HG03354 (cell line): ENCODE measurements at regions not wholly inside any gene's neighbourhood (a gene's known extent, or its start where the extent isn't known, plus 50 kb on each side); places are given as distances from the start of the nearest gene placed in this dataset.

Experiments
- ATAC-seq: cut with Tn5 transposase; IDR thresholded peaks from one replicate; pipeline ENCODE4 v1.9.1; 2021; ENCODE audit warnings: mild to moderate bottlenecking; ENCODE audit not compliant: unreplicated experiment, poor library complexity, severe bottlenecking

GRCh38 chr1:96360036-96360795, 361.4 kb upstream of the PTBP2 start:
- no peak for ATAC-seq

- no peak for ATAC-seq
Observed at GRCh38 chr1:96361271-96361856, 360.2 kb upstream of the PTBP2 start.

GRCh38 chr1:96361961-96362360, 359.6 kb upstream of the PTBP2 start:
- ATAC-seq, result no peak

GRCh38 chr1:96362623-96363022, 359.0 kb upstream of the PTBP2 start:
- peak; percentile 76 for ATAC-seq

- no peak for ATAC-seq
Observed at GRCh38 chr1:96363826-96364225, 357.8 kb upstream of the PTBP2 start.

- no peak for ATAC-seq
Observed at GRCh38 chr1:96364576-96364975, 357.0 kb upstream of the PTBP2 start.

- no peak for ATAC-seq
Observed at GRCh38 chr1:96365076-96365475, 356.5 kb upstream of the PTBP2 start.

- no peak for ATAC-seq
Observed at GRCh38 chr1:96365596-96366390, 355.8 kb upstream of the PTBP2 start.

GRCh38 chr1:96366516-96366915, 355.1 kb upstream of the PTBP2 start:
- ATAC-seq, result no peak

GRCh38 chr1:96367791-96368190, 353.8 kb upstream of the PTBP2 start:
- no peak for ATAC-seq

- ATAC-seq, result no peak
Observed at GRCh38 chr1:96370757-96371156, 350.8 kb upstream of the PTBP2 start.

GRCh38 chr1:96372881-96373280, 348.7 kb upstream of the PTBP2 start:
- ATAC-seq, result no peak

- no peak for ATAC-seq
Observed at GRCh38 chr1:96374076-96374762, 347.4 kb upstream of the PTBP2 start.

- no peak for ATAC-seq
Observed at GRCh38 chr1:96376846-96377245, 344.7 kb upstream of the PTBP2 start.

GRCh38 chr1:96384611-96385010, 337.0 kb upstream of the PTBP2 start:
- no peak for ATAC-seq

GRCh38 chr1:96387785-96388184, 333.8 kb upstream of the PTBP2 start:
- no peak for ATAC-seq

GRCh38 chr1:96388421-96389310, 332.9 kb upstream of the PTBP2 start:
- ATAC-seq, result no peak

- ATAC-seq, result no peak
Observed at GRCh38 chr1:96400089-96400488, 321.5 kb upstream of the PTBP2 start.

GRCh38 chr1:96409087-96409486, 312.5 kb upstream of the PTBP2 start:
- no peak for ATAC-seq
